ENCODE measurements at regions not wholly inside any gene's neighbourhood (a gene's known extent, or its start where the extent isn't known, plus 50 kb on each side); places are given as distances from the start of the nearest gene placed in this dataset.

- DNase-seq = no peak
Observed at GRCh38 chr15:62727501-62727900, 315.0 kb upstream of the TPM1 start.

GRCh38 chr15:62730825-62731224 is 311.7 kb upstream of the TPM1 start:
- DNase-seq = no peak

- no peak for DNase-seq
Observed at GRCh38 chr15:62732078-62732477, 310.5 kb upstream of the TPM1 start.

- DNase-seq = no peak
Observed at GRCh38 chr15:62734706-62735105, 307.8 kb upstream of the TPM1 start.

- DNase-seq = no peak
Observed at GRCh38 chr15:62736756-62737155, 305.8 kb upstream of the TPM1 start.

- DNase-seq = no peak
Observed at GRCh38 chr15:62737551-62737950, 305.0 kb upstream of the TPM1 start.

DNA sequence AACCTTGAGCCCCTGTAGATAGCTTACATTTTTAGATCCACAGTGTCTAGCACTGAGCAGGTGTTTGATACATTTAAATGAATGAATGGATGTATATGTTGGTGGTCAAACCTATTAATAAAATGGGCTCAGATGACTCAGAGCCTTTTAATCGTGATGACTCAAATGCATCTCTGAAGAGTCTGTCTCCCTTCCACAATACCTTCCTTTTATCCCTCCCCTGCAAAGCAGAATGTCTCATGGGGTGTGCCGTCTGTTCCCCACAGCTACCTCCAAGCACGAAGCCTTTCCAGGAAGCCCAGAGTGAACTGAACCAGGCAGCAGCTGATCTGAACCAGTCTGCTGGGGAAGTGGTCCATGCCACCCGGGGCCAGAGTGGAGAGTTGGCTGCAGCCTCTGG is 303.5 kb upstream of the TPM1 start:
- DNase-seq = no peak

GRCh38 chr15:62739507-62739906 is 303.0 kb upstream of the TPM1 start:
- no peak for DNase-seq

- DNase-seq = no peak
Observed at GRCh38 chr15:62740141-62741004, 302.2 kb upstream of the TPM1 start.

DNA sequence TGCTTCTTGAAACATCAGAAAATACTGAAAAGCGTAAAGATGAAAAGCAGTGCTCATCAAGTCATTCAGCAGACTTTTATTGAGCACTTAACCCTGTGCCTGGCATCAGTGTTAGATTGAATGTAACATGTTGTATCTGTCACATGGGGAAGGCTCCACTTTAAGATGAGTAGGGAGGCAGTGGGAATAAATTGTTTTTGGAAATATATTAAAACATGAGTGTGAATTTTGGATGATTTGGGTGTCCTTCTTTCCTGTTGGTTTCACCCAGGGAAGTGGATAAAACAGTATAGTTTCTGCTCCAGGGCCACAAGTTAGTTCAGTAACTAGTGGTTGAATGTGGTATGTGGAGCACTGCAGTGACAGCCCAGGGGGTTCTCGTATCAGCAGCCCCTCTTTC is 301.4 kb upstream of the TPM1 start:
- no peak for DNase-seq

DNA sequence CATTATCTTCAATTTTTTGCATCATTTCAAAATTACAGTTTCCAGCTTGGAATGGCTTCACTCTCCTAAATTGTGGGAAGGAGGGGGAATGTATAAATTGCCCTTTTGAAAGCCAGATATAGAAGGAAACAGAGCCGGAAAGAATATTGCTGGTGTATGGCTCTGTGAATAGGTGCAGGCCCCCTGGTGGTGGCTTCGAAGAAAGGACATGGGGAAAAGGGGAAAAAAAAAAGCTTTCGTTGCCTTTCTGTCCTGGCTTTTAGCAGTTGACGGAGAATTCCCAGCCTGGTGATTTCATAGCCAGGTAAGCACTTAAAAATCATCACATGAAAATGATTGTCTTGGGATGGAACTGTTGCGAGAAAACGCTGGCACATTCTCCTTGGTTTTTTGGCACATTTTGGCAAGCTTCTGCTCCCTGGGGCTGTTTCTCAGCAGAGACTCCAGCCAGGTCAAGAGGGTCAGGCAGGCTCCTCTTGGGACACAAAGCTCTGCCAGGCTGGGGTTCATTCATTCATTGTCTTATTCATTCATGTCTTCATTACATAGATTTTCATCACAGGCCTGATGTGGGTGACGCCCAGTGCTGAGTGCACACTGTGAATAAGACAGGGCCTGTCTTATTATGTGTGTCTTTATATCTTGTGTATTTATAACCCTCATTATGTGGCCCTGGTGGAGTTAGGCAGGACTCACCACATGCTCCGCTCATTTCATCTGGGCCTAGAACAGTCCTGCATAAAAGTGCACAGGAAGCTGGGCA is 300.0 kb upstream of the TPM1 start:
- peak; percentile 0 for DNase-seq

- no peak for DNase-seq
Observed at GRCh38 chr15:62745621-62746225, 296.8 kb upstream of the TPM1 start.

GRCh38 chr15:62748196-62748595 is 294.4 kb upstream of the TPM1 start:
- DNase-seq = no peak

- no peak for DNase-seq
Observed at GRCh38 chr15:62749036-62749815, 293.3 kb upstream of the TPM1 start.

DNA sequence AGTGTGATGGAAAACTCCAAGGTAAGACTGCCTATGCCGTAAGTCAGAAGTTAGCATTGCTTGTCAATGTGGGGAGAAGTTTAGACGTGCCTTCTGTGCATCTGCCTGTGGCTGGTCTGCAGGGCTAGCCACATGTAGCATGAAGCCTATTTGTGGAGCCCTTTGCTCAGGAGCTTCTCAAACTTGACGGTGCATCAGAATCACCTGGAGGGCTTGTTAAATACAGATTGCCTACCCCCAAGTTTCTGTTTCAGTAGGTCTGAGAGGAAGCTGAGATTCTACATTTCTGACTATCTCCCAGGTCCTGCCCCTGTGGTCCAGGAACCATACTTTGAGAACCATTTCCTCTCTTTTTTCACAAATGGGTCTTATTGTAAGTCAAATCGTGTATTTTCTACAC is 292.1 kb upstream of the TPM1 start:
- DNase-seq = no peak

GRCh38 chr15:62752657-62753517 is 289.7 kb upstream of the TPM1 start:
- DNase-seq = no peak

- no peak for DNase-seq
Observed at GRCh38 chr15:62753518-62754221, 288.9 kb upstream of the TPM1 start.

GRCh38 chr15:62756326-62756994 is 286.1 kb upstream of the TPM1 start:
- DNase-seq = no peak

DNA sequence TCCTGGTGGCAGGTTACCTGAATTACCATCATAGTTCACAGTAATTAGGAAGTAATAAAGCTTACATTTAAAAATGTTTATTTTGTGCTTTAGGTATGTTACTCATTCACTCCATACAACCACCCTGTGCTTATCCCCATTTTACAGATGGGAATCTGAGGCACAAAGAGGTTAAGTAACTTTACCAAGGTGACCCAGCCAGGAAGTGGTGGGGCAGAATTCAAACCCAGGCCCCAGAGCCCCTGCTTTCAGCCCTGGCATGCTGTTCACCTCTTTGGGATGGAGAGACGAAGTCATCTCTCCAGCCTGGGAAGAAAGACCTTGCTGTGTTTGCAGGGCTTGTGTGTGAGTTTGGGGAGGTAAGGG is 285.6 kb upstream of the TPM1 start:
- DNase-seq = no peak

GRCh38 chr15:62757535-62757934 is 285.0 kb upstream of the TPM1 start:
- no peak for DNase-seq

Measured in NCI-H1092 (cell line).